HG02798 (cell line): ENCODE measurements at regions not wholly inside any gene's neighbourhood (a gene's known extent, or its start where the extent isn't known, plus 50 kb on each side); places are given as distances from the start of the nearest gene placed in this dataset.

Source experiments
- ATAC-seq: cut with Tn5 transposase; IDR thresholded peaks from one replicate; pipeline ENCODE4 v1.9.1; 2021; ENCODE audit warnings: mild to moderate bottlenecking; ENCODE audit not compliant: unreplicated experiment, poor library complexity

DNA sequence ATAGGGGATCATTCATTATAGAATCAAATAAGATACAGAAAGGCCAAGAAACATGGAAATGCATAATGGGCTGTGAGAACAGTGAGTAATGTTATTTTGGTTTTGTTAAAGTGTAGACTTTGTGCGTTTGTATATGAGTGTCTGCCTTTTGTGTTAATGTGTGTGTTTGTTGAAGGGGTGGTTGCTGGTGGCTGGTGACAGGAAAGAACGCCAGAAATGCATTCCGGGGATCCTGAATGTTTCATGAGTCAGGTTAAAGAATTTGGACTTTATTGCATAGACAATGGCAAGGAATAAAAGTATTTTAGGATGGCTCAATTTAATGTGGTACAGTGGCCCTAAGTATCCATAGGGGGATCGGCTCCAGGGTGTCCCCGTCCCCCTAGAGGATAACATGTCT lies 1228.9 kb downstream of the PCDH7 start:
- no peak for ATAC-seq

GRCh38 chr4:31955346-31955745 lies 1235.2 kb downstream of the PCDH7 start:
- ATAC-seq = no peak

DNA sequence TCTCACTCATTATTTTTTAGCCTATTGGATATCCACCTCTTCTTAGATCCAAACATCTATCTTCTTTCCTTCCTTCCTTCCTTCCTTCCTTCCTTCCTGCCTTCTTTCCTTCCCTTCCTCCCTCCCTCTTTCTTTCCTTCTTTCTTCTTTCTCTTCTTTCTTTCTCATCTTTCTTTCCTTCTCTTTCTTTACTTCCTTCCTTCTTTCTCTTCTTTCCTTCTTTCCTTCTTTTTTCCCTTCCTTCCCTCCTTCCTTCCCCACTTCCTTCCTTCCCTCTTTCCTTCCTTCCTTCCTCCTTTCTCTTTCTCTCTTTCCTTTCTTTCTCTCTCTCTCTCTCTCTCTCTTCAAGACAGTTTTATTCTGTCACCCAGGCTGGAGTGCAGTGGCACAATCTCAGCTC lies 1239.8 kb downstream of the PCDH7 start:
- no peak for ATAC-seq

- ATAC-seq = no peak
These were observed 1244.5 kb downstream of the PCDH7 start for GRCh38 chr4:31964685-31965084.

DNA sequence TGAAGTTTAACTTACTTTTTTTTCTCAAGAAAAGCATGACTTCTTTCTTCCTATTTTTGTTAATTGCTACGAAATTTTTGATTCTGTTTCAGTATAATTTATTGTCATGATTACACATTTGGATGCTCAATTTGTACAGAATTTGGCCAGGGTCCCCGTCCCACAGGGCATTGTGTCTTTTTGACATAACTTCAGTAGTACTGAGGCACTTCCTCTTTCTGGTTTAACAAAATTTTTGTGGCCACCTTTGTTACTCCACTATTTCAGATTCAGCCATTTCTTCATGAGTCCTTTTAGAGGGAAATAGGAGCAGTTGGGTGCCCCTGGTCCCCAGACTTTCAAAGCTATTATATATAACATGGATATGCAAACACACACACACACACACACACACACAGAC lies 1248.7 kb downstream of the PCDH7 start:
- ATAC-seq = no peak

GRCh38 chr4:31974490-31975002 lies 1254.4 kb downstream of the PCDH7 start:
- ATAC-seq = no peak

- no peak for ATAC-seq
These were observed 1259.8 kb downstream of the PCDH7 start for GRCh38 chr4:31979988-31980387.

DNA sequence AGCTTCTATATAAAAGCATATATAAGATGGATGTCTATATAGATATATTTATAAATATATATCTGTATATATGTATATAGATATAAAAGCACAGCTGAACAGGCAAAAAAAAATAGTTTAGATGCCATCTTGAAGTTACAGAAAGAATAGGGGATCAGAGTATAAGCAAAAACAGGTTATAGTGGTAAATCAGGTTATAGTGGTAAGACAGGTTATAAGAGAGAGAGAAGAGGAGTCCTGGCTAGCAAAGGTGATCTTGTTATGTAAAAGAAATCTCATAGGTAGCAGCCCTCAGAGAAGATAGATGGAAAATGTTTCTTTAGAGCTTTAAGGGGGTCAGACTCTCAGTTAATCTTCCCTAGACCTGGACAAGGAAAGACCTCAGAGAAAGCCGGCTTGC lies 1263.1 kb downstream of the PCDH7 start:
- ATAC-seq = no peak

GRCh38 chr4:31983677-31984076 lies 1263.5 kb downstream of the PCDH7 start:
- no peak for ATAC-seq

DNA sequence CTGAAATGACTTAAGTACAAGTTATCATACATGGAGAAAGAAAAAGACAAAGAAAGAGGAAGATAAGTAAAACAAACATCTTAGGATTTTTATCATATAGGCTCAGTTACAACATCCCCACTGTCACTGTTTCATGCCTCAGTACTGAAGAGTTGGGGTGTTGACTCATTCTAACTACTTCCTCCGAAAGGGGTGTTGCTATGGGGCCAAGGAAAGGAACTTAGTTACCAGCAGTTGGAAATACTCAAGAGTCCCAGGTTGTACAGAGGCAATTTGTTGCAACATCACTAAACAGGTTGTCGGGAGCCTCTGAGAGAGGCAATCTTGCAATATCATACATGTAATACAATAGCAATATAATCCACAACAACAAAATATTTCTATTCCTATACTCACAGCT lies 1264.7 kb downstream of the PCDH7 start:
- no peak for ATAC-seq

- no peak for ATAC-seq
These were observed 1276.1 kb downstream of the PCDH7 start for GRCh38 chr4:31995943-31996901.

- ATAC-seq = no peak
These were observed 1278.6 kb downstream of the PCDH7 start for GRCh38 chr4:31998807-31999206.

DNA sequence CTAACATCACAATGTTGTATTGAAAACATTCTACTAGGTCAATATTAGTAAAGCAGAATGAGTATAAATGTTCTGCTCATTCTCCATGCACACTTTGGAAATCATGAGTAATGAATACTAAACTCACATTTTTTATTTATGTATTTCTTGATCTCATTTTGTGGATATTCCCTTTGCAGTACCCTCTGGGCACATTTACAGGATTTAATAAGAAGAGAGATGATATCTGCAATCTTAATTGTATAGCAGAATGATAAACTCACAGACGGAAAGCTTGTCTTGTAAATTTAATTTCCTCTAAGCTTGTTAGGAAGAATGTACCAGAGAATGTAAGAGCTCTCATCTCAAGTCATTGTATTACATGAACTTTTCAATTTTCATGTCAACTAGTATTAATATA lies 1279.7 kb downstream of the PCDH7 start:
- no peak for ATAC-seq

DNA sequence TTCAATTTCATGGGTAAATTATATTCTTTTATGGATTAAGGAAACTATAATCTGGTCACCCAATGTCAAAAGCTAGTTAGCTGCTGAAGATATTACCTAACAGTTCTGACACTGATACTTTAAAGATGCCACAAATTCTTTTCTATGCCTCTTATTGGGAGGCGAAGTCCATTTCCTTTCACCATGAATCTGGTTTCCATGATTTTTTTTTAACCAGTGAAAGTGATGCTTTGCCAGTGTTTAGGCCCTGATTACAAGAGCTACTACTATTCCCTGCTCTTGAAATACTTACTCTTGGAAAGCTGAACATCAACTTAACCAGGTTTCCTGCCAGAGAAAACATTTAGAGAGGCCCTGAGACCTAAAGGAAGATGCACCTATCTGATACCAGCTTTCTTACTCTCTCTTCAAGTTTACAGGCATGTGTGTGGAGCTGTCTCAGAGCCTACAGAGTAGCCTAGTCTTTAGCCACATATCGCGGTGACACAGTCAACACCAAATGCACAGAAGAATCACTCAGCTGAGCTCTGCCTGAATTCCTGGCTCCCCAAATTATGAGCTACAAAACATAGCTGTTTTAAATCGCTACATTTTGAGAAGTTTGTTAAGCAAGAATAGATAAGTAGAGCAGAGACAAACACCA lies 1280.8 kb downstream of the PCDH7 start:
- no peak for ATAC-seq

DNA sequence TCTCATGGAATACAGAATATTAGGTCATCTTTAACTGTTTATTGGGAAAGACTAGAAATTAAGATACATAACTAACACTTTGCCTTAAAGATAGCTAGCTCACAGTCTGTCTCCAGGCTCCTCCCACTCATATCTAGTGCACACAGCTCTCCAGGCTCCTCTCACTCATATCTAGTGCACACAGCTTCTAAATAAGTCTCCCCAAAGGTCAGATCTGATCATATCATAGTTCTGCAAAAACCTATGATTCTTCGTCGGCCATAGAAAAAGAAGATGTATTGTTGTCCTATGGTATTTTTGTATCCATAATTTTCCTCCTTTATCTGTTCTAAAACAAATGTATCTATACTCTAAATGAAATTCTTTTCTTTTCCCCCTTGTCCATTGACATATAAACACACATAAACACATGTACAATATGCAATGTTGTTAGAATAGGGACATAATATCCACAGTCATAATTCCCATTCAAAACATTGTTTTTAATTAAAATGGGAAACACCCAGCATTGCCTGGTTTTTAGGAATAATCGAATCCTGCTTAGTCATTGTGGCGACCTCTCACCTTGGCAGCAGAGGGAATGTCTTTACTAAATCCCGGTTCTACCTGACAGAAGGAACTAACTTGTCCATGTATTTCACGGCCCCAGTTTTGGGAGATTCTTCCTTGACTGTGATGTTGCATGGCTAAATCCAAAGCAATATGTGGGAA lies 1282.0 kb downstream of the PCDH7 start:
- no peak for ATAC-seq

DNA sequence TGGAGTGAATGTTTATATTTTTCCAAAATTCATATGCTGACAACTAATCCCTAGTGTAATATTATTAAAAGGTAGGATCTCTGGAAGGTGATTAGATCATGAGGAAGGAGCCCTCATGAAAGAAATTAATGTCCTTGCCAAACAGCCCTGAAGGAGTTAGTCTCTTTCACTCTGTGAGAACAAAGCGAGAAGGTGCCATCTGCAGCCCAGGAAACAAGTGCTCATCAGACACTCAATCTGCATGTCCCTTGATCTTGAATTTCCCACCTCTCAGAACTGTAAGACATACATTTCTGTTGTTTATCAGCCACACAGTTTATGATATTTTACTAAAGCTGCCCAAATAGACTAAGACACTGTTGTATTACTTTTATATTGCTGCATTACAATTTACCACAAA lies 1283.4 kb downstream of the PCDH7 start:
- no peak for ATAC-seq

DNA sequence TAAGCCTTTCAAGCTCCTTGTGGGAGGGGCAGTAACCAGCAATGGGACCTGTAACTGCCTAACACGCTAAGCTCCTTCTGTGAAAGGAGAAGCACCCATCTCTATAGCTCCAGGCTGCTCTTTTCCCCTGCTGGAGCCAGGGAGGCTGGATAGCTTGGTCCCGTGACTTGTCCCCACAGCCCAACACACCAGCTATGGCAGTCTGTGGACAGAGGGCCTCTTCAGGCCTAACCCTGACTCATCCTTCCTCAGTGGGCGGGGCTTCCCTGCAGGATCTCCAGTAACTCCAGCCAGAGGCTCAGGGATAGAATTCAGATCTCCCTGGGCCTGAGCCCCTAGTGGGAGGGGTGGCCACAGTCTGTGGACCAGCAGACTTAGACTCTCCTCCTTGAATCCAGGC lies 1290.1 kb downstream of the PCDH7 start:
- no peak for ATAC-seq

GRCh38 chr4:32022071-32022470 lies 1301.9 kb downstream of the PCDH7 start:
- no peak for ATAC-seq

DNA sequence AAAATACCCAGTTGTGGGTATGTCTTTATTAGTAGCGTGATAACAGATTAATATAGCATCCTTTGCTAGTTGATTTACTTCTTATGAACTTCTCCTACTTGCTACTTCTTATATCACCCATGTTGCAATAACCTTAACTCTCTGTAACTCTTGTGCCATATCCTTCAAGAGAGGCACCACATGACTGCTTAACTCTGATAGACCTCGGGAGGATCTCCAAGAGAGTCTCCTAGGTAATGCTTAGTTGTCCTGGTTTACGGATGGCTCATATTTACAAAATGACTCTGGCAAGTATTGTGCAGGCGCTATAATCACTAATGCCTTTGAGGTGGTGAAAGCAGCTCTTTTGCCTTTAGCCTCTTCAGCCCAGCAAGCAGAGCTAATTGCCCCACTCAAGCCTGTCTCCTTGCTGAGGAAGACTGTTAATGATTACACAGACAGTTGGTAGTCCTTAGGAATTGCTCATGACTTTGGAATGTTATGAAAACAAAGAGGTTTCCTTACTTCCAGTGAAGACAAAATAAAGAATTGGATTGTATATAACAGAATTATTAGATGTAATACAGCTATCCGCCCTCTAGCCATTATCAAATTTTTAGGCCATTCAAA lies 1305.8 kb downstream of the PCDH7 start:
- no peak for ATAC-seq

- no peak for ATAC-seq
These were observed 1310.2 kb downstream of the PCDH7 start for GRCh38 chr4:32030406-32030805.
